ENCODE measurements at regions not wholly inside any gene's neighbourhood (a gene's known extent, or its start where the extent isn't known, plus 50 kb on each side); places are given as distances from the start of the nearest gene placed in this dataset.

GRCh38 chr2:155010925-155011324 lies 312.4 kb downstream of the KCNJ3 start:
- TF ChIP-seq CTCF (IDR thresholded peaks at IDR 0.05) (no peak), ZFX (IDR thresholded peaks at IDR 0.05; ENCODE audit: borderline replicate concordance) (no peak)
